ENCODE measurements at regions not wholly inside any gene's neighbourhood (a gene's known extent, or its start where the extent isn't known, plus 50 kb on each side); places are given as distances from the start of the nearest gene placed in this dataset.
"Not testable (repeated sequence)": the region's sequence is repeated elsewhere in the genome, so short reads cannot be mapped to it uniquely, and the experiment has no call there.

GRCh38 chr1:149700220-149700619, 82.3 kb upstream of the FCGR1A start:
- DNase-seq (ENCODE audit: low spot score): not testable (repeated sequence)

- DNase-seq (ENCODE audit: low spot score): not testable (repeated sequence)
Observed at GRCh38 chr1:149700677-149701567, 81.6 kb upstream of the FCGR1A start.

- peak; percentile 92 for DNase-seq (ENCODE audit: low spot score)
Observed at GRCh38 chr1:149708192-149708853, 74.2 kb upstream of the FCGR1A start.

- not testable (repeated sequence) for DNase-seq (ENCODE audit: low spot score)
Observed at GRCh38 chr1:149711651-149712050, 70.8 kb upstream of the FCGR1A start.

GRCh38 chr1:149712154-149712927, 70.2 kb upstream of the FCGR1A start:
- peak; percentile 65 for DNase-seq (ENCODE audit: low spot score)

DNA sequence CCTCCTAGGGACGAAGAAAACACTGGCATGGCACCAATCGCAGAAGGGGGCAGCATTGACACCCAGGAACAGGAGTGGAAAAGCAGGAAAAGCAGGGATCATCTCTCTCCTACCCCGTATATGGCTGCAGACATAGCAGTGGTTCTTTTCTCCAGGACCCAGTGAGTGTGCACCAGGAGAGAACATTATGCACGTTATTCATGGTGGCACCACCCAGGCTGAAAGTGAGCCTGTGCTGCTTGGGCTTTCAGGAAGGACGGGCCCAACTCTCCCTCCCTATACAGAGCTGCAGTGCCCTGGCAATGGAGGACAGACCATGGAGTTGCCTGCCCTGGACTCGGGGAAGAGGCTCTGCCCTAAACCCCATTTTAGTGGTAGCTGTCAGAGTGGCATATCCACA, 69.0 kb upstream of the FCGR1A start:
- DNase-seq (ENCODE audit: low spot score): not testable (repeated sequence)

DNA sequence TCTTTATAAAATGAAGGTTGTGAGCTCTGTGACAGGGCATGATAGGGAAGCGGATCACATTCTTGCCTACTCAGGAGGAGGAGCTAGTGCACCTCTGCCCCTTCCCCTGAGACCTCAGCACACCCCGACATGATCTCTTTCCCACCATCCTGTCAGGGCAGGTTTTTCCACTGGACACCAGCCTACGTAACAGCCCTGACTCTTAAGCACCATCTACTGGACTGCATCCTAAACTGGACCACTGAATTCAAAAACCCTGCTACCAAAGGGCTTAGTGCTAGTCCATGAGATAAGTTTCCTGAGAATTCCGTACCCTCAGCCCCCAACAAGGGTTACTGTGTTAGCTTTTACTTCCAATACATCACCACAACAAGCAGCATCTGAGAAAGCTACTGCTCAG, 68.5 kb upstream of the FCGR1A start:
- not testable (repeated sequence) for DNase-seq (ENCODE audit: low spot score)

GRCh38 chr1:149724618-149725302, 57.7 kb upstream of the FCGR1A start:
- not testable (repeated sequence) for DNase-seq (ENCODE audit: low spot score)

DNA sequence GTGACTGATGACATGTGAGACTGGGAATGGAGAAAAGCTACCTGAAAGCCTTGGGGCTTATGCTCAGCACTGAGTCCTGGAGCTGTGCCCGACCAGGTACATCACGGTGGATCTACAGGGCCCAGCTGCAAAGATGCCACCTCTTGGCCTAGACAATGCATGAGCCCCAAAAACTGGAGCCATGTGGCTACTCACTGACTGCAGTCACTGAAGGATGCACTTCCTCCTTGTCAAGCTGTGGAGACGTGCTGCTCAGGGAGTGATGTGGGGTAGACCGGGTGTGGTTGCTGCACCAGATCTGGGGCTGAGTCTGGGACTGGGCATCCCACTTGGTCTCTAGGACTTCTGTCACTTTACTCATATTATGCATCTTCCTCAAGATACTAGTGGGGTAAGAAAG, 55.8 kb upstream of the FCGR1A start:
- DNase-seq (ENCODE audit: low spot score): not testable (repeated sequence)

GRCh38 chr1:149728598-149728997, 53.9 kb upstream of the FCGR1A start:
- not testable (repeated sequence) for DNase-seq (ENCODE audit: low spot score)
